ENCODE measurements at regions not wholly inside any gene's neighbourhood (a gene's known extent, or its start where the extent isn't known, plus 50 kb on each side); places are given as distances from the start of the nearest gene placed in this dataset.

DNA sequence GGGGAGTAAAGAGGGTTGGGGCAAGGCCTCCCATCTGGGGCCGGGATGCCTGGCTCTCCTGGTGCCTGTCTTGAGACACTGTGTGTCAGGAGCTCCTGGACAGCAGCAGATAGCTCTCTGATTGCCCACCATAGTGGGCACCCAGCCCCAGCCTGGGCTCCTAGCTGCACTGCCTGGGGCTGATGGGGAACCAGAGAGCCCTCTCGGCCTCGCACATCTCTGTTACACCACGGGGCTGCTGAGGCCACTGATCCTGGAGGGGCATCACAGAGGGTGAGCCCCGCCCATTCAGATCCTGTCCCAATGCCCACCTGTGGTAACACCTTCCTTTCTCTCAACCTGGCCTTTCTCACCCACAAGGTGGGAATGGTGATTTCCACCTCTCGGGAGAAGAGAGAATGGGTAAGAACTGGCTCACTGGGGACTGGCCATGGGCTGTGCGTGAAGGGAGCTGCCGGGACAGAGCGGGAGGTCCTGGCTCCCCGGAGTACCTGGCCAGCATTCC lies 135.9 kb downstream of the URI1 start:
- no peak for DNase-seq (ENCODE audit: low read depth)
- no peak for TF ChIP-seq CTCF (conservative IDR thresholded peaks at IDR 0.05; ENCODE audit: low read depth, low read length)

GRCh38 chr19:30078381-30078910 lies 136.4 kb downstream of the URI1 start:
- no peak for DNase-seq (ENCODE audit: low read depth)
- H3K4me3 ChIP-seq (ENCODE audit: low read length): no peak overlapping the region
- TF ChIP-seq CTCF (conservative IDR thresholded peaks at IDR 0.05; ENCODE audit: low read depth, low read length): no peak

More for the DNA sequence above, 135.9 kb downstream of the URI1 start:
- H3K4me3 ChIP-seq (ENCODE audit: low read length): no peak overlapping the region

GRCh38 chr19:30079200-30079599 lies 137.2 kb downstream of the URI1 start:
- no peak overlapping the region for H3K4me3 ChIP-seq (ENCODE audit: low read length)

GRCh38 chr19:30082168-30082567 lies 140.1 kb downstream of the URI1 start:
- no peak overlapping the region for H3K4me3 ChIP-seq (ENCODE audit: low read length)
- no peak for TF ChIP-seq CTCF (conservative IDR thresholded peaks at IDR 0.05; ENCODE audit: low read depth, low read length)
- no peak for DNase-seq (ENCODE audit: low read depth)

More at GRCh38 chr19:30079200-30079599, 137.2 kb downstream of the URI1 start:
- DNase-seq (ENCODE audit: low read depth): no peak
- TF ChIP-seq CTCF (conservative IDR thresholded peaks at IDR 0.05; ENCODE audit: low read depth, low read length): no peak

GRCh38 chr19:30082611-30083010 lies 140.6 kb downstream of the URI1 start:
- H3K4me3 ChIP-seq (ENCODE audit: low read length): no peak overlapping the region
- no peak for TF ChIP-seq CTCF (conservative IDR thresholded peaks at IDR 0.05; ENCODE audit: low read depth, low read length)
- DNase-seq (ENCODE audit: low read depth): no peak

- H3K4me3 ChIP-seq (ENCODE audit: low read length): no peak overlapping the region
- no peak for TF ChIP-seq CTCF (conservative IDR thresholded peaks at IDR 0.05; ENCODE audit: low read depth, low read length)
- no peak for DNase-seq (ENCODE audit: low read depth)
These were observed 141.2 kb downstream of the URI1 start for GRCh38 chr19:30083125-30083681.

- no peak overlapping the region for H3K4me3 ChIP-seq (ENCODE audit: low read length)
- TF ChIP-seq CTCF (conservative IDR thresholded peaks at IDR 0.05; ENCODE audit: low read depth, low read length): no peak
- no peak for DNase-seq (ENCODE audit: low read depth)
These were observed 141.7 kb downstream of the URI1 start for GRCh38 chr19:30083701-30084156.

All from retinal pigment epithelial cell (primary cell).